BLaER1 treated with 17β-estradiol and CSF1 and Interleukin-3, amounts not matched to agents 10 nM and 100 nM (cell line): ENCODE measurements at regions not wholly inside any gene's neighbourhood (a gene's known extent, or its start where the extent isn't known, plus 50 kb on each side); places are given as distances from the start of the nearest gene placed in this dataset.

Experiments used
- H3K27ac ChIP-seq, 11 experiments: shearing (Covaris generic); formaldehyde crosslinking; 2 replicates each; pipeline ENCODE4 v1.8.1; 2022
- H3K27me3 ChIP-seq, 11 experiments: shearing (Covaris generic); formaldehyde crosslinking; 2 replicates each; pipeline ENCODE4 v1.8.1; 2022
- H3K36me3 ChIP-seq, 11 experiments: shearing (Covaris generic); formaldehyde crosslinking; 2 replicates each; pipeline ENCODE4 v1.8.1; 2022
- H3K4me1 ChIP-seq, 10 experiments: shearing (Covaris generic); formaldehyde crosslinking; 2 replicates each; pipeline ENCODE4 v1.8.1; 2022
- H3K4me2 ChIP-seq, 11 experiments: shearing (Covaris generic); formaldehyde crosslinking; 2 replicates each; pipeline ENCODE4 v1.8.1; 2022
- H3K4me3 ChIP-seq, 10 experiments: shearing (Covaris generic); formaldehyde crosslinking; 2 replicates each; pipeline ENCODE4 v1.8.1; 2022
- H3K9ac ChIP-seq, 11 experiments: shearing (Covaris generic); formaldehyde crosslinking; 2 replicates each; pipeline ENCODE4 v1.8.1; 2022
- H3K9me3 ChIP-seq, 11 experiments: shearing (Covaris generic); formaldehyde crosslinking; replicated peaks in 1 of 11; 2 replicates each; pipeline ENCODE4 v1.8.1; 2022
- H4K20me1 ChIP-seq, 11 experiments: shearing (Covaris generic); formaldehyde crosslinking; 2 replicates each; pipeline ENCODE4 v1.8.1; 2022
- Cebpa-rat ChIP-seq, 11 experiments: shearing (Covaris generic); IDR thresholded peaks; 2 replicates each; pipeline ENCODE4 v1.8.1; 2022

DNA sequence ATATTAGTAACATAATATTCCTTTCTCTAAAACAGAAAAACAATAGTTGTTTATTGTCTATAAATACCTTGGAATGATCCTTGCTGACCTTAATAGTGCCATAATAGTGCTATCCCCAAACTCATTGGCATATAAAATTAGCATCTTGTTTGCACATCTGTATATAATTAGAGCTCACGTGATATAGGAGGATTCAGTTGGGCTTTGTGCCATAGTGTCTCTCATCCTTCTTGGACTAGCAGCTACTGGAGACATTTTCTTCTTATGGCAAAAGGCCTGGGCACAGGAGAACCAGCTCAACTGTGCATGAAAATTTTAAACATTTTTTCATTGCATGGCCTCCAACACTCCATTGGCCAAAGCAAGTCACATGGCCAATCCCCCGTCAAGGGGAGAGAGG is 342.5 kb downstream of the SPATA31D1 start:
- H3K9ac ChIP-seq, result no peak overlapping the region
- H3K4me3 ChIP-seq, result no peak overlapping the region
- no peaks in the 10 kb centered on the region for H3K36me3 ChIP-seq
- H3K27me3 ChIP-seq, result no peaks in the 10 kb centered on the region
- no peaks in the 10 kb centered on the region for H3K4me1 ChIP-seq
- no peak overlapping the region for H3K27ac ChIP-seq
- peaks cover 1 to 12% (median 8%) of the 10 kb centered on the region in 11 experiments; a peak in 18 of 22 replicates for H3K9me3 ChIP-seq
- no peaks in the 10 kb centered on the region for H4K20me1 ChIP-seq
- H3K4me2 ChIP-seq, result no peak overlapping the region
- TF ChIP-seq Cebpa-rat (IDR thresholded peaks at IDR 0.05), result no peak

DNA sequence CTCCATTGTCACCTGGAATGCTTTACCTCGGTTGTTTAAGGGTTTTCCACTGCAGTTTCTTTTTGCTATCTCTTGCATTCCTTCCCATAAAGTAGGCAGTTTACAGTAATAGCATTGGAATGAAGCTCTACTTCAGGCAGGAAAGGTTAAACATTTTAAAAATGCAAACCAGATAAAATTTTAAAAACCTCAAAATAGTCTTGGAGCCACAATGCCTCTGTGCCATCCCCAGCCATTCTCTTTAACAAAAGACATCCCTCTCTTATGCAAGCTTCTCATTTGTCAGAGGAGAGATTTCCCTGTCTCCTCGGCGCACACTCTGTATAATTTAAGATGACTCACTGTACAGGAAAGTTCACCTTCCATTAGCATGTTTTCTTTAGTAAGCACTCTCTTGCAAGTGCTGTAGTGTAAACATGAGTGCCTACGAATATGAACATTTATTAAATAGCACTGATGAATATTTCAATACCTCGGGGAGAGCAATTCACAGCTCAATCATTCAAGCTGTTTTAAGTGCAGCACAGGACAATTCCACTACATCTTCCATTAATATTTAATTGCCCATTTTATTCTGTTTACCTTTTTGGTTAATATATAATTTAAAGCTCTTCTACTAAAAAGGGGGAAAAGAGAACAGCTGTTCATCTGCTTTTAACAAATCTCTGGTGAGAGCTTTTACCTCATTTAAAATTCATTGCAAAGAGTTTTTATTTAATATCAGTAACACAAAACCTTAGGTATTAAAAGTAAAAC is 343.6 kb downstream of the SPATA31D1 start:
- no peak overlapping the region for H3K9ac ChIP-seq
- H3K9me3 ChIP-seq, result 0 out of 22 replicates have a peak, but pooled peaks cover 0 to 2% (median 0%) of the 10 kb centered on the region in 11 experiments
- no peak overlapping the region for H3K4me2 ChIP-seq
- no peaks in the 10 kb centered on the region for H3K4me1 ChIP-seq
- no peaks in the 10 kb centered on the region for H3K36me3 ChIP-seq
- no peak overlapping the region for H3K4me3 ChIP-seq
- H3K27ac ChIP-seq, result no peak overlapping the region
- H3K27me3 ChIP-seq, result no peaks in the 10 kb centered on the region
- H4K20me1 ChIP-seq, result no peaks in the 10 kb centered on the region
- TF ChIP-seq Cebpa-rat (IDR thresholded peaks at IDR 0.05), result no peak

DNA sequence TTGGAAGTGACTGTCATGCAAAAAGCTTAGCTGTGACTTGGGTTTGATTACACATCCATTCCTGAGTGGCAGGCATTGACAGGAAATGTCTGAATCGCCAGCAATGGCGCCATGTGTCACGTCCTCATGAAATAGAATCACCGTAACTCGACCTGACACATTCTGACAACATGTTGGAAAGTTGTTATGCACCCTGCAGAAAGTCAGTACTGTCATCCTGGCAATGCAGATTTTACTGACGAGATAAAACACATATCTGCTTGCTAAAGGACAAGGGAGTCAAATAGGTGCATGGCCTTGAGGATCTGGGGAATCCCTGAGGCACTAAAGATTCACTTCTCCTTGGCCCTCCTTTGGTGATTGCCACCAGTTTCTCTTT is 344.2 kb downstream of the SPATA31D1 start:
- no peaks in the 10 kb centered on the region for H4K20me1 ChIP-seq
- H3K27me3 ChIP-seq, result no peaks in the 10 kb centered on the region
- TF ChIP-seq Cebpa-rat (IDR thresholded peaks at IDR 0.05), result no peak
- no peaks in the 10 kb centered on the region for H3K4me1 ChIP-seq
- H3K4me3 ChIP-seq, result no peak overlapping the region
- no peak overlapping the region for H3K9ac ChIP-seq
- H3K4me2 ChIP-seq, result no peak overlapping the region
- no peaks in the 10 kb centered on the region for H3K36me3 ChIP-seq
- no peak overlapping the region for H3K27ac ChIP-seq
- no peaks in the 10 kb centered on the region for H3K9me3 ChIP-seq

DNA sequence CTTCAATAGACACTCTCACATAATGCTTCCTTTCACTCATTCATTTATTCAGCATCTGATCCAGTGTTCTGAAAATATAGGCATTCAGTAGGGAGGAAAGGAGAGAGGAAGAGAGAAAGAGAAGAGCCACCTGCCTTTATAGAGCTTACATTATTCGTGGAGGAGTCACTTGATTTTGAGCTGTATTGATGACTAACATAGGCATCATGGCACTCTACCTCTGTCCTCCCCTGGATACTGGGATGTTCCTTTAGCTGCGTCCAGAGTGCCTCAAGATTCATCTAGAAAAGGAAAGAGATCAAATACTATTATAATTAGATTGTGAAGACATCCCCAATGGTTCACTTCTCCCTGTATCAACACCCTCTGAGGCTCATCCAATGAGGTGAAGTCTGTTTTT is 345.1 kb downstream of the SPATA31D1 start:
- H3K9ac ChIP-seq, result no peak overlapping the region
- no peak for TF ChIP-seq Cebpa-rat (IDR thresholded peaks at IDR 0.05)
- H3K27ac ChIP-seq, result no peak overlapping the region

DNA sequence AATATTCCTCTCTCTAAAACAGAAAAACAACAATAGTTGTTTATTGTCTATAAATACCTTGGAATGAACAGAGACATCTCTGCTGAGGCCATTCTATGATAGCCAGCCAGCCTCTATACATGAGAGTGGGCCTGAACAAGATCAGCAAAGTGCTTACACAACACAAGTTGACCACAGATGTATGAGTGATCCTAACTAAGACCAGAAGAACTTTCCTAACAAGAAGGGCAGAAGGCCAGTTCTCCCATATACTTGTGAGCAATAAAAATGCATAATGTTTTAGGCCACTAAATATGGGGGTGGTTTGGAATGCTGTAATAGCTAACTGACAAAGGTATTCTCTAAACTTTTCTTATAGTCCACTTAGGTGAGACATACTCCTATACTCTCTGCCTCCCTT is 345.7 kb downstream of the SPATA31D1 start:
- no peaks in the 10 kb centered on the region for H4K20me1 ChIP-seq
- peaks cover 0 to 6% (median 0%) of the 10 kb centered on the region in 10 experiments; a peak in 6 of 20 replicates for H3K4me1 ChIP-seq
- no peaks in the 10 kb centered on the region for H3K36me3 ChIP-seq
- H3K9ac ChIP-seq, result no peak overlapping the region
- H3K4me2 ChIP-seq, result no peak overlapping the region
- no peak overlapping the region for H3K27ac ChIP-seq
- no peak overlapping the region for H3K4me3 ChIP-seq
- no peaks in the 10 kb centered on the region for H3K27me3 ChIP-seq
- no peak for TF ChIP-seq Cebpa-rat (IDR thresholded peaks at IDR 0.05)
- H3K9me3 ChIP-seq, result no peaks in the 10 kb centered on the region

More for the DNA sequence above, 345.1 kb downstream of the SPATA31D1 start:
- Histone ChIP-seq H3K36me3 (no peaks in the 10 kb centered on the region), H3K4me2 (no peak overlapping the region), H3K27me3 (no peaks in the 10 kb centered on the region), H4K20me1 (no peaks in the 10 kb centered on the region), H3K9me3 (no peaks in the 10 kb centered on the region), H3K4me3 (no peak overlapping the region), H3K4me1 (no peaks in the 10 kb centered on the region)

DNA sequence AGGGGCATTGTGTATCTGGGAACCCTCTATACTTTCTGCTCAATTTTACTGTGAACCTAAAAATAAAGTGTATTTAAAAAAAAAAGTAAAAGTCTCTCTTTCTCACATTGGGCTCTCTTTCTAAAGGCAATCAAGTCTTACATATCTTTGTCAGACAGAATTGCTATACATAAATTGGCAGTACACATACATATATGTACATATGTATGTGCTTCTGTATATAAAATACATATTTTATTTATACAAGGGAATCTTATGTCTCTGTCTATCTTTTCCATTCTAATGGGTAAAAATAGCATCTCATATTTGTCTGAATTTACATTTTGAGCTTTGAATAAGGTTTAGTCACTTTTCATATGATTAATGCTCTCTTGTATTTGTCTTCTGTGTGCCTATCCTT is 348.8 kb downstream of the SPATA31D1 start:
- Histone ChIP-seq H3K9ac (no peak overlapping the region), H4K20me1 (no peaks in the 10 kb centered on the region), H3K27ac (no peak overlapping the region), H3K4me1 (peaks cover 0 to 8% (median 0%) of the 10 kb centered on the region in 10 experiments; a peak in 6 of 20 replicates), H3K4me3 (no peak overlapping the region), H3K4me2 (no peak overlapping the region), H3K9me3 (no peaks in the 10 kb centered on the region), H3K27me3 (no peaks in the 10 kb centered on the region), H3K36me3 (no peaks in the 10 kb centered on the region)
- no peak for TF ChIP-seq Cebpa-rat (IDR thresholded peaks at IDR 0.05)

DNA sequence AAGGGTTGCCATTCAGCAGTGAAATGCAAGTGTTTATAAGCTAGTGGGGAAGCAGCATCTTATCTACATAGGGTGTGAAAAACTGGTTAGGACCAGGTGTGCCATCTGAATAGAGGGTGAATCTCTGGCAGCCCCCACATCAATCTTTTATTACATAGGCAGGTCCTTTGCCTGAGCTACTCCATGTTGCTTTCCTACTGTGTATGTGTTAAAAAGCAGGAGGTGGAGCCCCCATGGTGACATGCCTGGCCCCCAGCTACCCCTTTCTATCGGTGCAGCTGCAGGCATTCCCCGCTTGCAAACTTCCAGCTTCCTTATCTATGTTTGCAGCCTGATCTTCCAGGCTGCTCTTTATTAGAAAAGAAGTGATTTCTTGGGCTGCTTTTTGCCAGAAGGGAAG is 353.5 kb downstream of the SPATA31D1 start:
- Histone ChIP-seq H4K20me1 (no peaks in the 10 kb centered on the region), H3K9me3 (peaks cover 21 to 34% (median 26%) of the 10 kb centered on the region in 11 experiments), H3K4me3 (no peak overlapping the region), H3K9ac (no peak overlapping the region), H3K4me1 (peaks cover 0 to 8% (median 0%) of the 10 kb centered on the region in 10 experiments; a peak in 6 of 20 replicates), H3K36me3 (no peaks in the 10 kb centered on the region), H3K27me3 (no peaks in the 10 kb centered on the region), H3K4me2 (no peak overlapping the region), H3K27ac (no peak overlapping the region)
- no peak for TF ChIP-seq Cebpa-rat (IDR thresholded peaks at IDR 0.05)

DNA sequence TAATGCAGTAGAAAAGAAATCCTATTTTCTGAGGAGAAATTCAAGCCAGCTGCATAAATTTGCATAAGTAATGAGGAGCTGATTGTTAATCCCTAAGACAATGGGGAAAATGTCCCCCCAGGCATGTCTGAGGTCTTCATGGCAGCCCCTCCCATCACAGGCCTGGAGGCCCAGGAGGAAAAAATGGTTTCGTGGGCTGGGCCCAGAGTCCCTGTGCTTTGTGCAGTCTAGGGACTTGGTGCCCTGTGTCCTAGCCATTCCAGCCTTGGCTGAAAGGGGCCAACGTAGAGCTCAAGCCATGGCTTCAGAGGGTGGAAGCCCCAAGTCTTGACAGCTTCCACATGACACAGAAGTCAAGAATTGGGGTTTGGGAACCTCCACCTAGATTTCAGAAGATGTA is 357.5 kb downstream of the SPATA31D1 start:
- no peak overlapping the region for H3K4me3 ChIP-seq
- no peak for TF ChIP-seq Cebpa-rat (IDR thresholded peaks at IDR 0.05)
- no peaks in the 10 kb centered on the region for H3K27me3 ChIP-seq
- H3K4me2 ChIP-seq, result no peak overlapping the region
- H3K36me3 ChIP-seq, result no peaks in the 10 kb centered on the region
- no peak overlapping the region for H3K9ac ChIP-seq
- no peaks in the 10 kb centered on the region for H3K4me1 ChIP-seq
- H4K20me1 ChIP-seq, result no peaks in the 10 kb centered on the region
- peaks cover 26 to 42% (median 30%) of the 10 kb centered on the region in 11 experiments for H3K9me3 ChIP-seq
- no peak overlapping the region for H3K27ac ChIP-seq

DNA sequence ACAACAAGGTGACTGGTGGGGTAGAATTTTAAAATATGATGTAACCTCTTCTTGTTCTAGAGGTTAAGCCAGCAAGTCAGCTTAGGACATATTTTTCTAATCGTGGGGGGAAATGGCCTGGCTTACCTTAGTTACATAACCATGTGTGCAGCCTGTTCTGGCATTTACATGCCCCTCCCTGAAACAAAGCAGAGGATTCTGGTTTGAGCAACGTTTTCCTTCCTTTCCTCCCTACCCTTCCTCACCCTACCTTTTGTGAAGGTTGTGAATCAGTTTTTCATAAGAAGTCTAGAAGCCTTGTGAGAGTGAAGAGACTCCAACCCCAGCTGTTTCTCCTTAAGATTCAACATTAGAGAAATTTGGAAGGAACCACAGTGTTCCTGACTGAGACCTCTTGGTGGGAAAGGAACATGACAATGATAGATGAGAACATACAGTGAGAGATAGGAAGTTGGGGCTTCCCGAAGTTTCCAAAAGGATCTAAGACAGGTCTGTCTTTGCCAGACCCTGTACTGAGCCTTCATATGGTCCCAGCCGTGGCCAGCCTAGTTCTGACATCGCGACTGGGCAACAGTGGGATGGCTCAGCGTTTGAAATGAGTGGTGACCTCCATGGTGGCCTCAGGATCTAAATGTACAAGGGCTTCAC is 365.2 kb downstream of the SPATA31D1 start:
- H3K27ac ChIP-seq, result no peak overlapping the region
- peaks cover 0 to 4% (median 0%) of the 10 kb centered on the region in 11 experiments; a peak in 4 of 22 replicates for H3K9me3 ChIP-seq
- H3K36me3 ChIP-seq, result no peaks in the 10 kb centered on the region
- H3K4me1 ChIP-seq, result no peaks in the 10 kb centered on the region
- no peak overlapping the region for H3K4me3 ChIP-seq
- no peak overlapping the region for H3K4me2 ChIP-seq
- no peaks in the 10 kb centered on the region for H4K20me1 ChIP-seq
- H3K27me3 ChIP-seq, result no peaks in the 10 kb centered on the region
- TF ChIP-seq Cebpa-rat (IDR thresholded peaks at IDR 0.05), result no peak
- no peak overlapping the region for H3K9ac ChIP-seq

DNA sequence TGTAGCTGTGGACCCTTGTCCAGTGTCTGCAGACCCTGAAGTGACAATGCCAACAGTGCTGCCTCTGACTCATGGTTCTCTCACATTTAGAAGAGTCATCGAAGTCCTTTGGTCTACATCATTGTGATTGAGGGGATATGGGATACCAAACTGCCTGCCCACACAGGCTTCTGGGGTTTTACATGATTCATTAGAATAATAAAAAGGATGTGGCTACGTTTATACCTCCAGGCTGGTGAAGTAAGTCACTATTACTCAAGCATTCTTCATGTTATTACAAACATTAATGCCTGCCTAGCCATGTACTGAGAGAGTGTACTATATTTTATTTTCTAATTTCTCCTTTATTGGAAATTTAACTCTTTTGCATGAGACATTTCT is 365.7 kb downstream of the SPATA31D1 start:
- no peak for TF ChIP-seq Cebpa-rat (IDR thresholded peaks at IDR 0.05)
- Histone ChIP-seq H3K27me3 (no peaks in the 10 kb centered on the region), H3K9me3 (no peaks in the 10 kb centered on the region), H3K9ac (no peak overlapping the region), H3K4me3 (no peak overlapping the region), H4K20me1 (no peaks in the 10 kb centered on the region), H3K4me1 (no peaks in the 10 kb centered on the region), H3K4me2 (no peak overlapping the region), H3K36me3 (no peaks in the 10 kb centered on the region), H3K27ac (no peak overlapping the region)
